HG03558 (cell line): ENCODE measurements at regions not wholly inside any gene's neighbourhood (a gene's known extent, or its start where the extent isn't known, plus 50 kb on each side); places are given as distances from the start of the nearest gene placed in this dataset.
"Not testable (repeated sequence)": the region's sequence is repeated elsewhere in the genome, so short reads cannot be mapped to it uniquely, and the experiment has no call there.

Source experiments
- ATAC-seq: cut with Tn5 transposase; IDR thresholded peaks from one replicate; pipeline ENCODE4 v1.9.1; 2021; ENCODE audit warnings: moderate number of reproducible peaks; ENCODE audit not compliant: unreplicated experiment; ENCODE audit errors: extremely low read depth

DNA sequence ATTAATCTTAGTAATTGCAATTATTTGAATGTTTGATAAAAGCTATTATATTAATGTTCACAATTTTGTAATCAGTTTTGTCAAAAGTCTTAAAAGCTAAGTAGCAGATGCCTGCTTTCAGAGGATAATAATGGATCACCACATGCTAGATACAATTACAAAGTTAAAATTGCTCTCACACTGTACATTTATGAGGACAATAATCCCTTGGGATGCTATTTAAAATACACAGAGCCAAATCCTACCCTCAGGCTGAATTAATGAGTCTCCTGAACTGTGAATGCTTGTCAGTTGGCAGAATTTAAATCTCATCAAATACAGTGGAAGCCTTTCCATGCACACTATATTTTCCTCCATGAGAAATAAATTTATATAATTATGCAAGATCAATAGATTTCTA lies 153.3 kb upstream of the SYNCRIP start:
- no peak for ATAC-seq

DNA sequence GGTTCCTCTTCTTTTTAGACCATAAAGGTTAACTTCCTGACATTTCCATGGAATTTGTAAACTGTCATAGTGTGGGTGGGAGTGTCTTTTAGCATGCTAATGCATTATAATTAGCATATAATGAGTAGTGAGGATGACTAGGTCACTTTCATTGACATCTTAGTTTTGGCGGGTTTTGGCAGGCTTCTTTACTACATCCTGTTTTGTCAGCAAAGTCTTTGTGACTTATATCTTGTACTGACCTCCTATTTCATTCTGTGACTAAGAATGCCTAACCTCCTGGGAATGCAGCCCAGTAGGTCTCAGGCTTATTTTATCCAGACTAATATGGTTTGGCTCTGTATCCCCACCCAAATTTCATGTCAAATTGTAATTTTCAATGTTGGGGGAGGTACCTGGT lies 149.6 kb upstream of the SYNCRIP start:
- ATAC-seq, result no peak

DNA sequence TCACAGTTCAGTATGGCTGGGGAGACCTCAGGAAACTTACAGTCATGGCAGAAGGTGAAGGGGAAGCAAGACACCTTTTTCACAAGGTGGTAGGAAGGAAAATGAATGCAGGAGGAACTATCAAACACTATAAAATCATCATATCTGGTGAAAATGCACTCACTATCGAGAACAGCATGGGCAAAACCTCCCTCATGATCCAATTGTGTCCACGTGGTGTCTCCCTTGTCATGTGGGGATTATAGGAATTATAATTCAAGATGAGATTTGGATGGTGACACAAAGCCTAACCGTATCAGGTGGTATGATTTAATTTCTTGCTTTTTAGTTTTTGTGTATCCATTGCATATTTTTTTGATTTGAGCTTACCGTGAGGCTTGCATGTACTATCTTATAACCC lies 133.2 kb upstream of the SYNCRIP start:
- ATAC-seq, result no peak

DNA sequence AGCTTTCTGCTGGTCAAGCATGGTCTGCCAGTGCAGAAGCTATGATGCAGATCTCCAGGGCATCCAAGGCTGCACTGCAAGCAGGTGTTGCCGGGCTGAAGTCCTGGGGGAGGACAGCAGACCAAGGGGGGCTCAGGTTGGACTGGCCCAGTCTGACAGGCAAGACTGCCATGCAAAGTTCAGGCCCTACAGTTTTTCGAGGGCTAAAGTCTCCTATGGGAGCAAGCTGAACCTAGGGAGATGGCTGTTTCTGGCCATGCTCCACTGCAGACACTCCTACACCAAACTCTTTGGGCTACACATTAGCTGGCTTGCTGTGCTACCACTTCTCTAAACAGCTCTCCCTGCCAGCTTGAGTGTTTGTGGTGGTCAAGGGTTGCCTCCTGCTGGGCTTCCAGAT lies 130.0 kb upstream of the SYNCRIP start:
- ATAC-seq, result no peak

DNA sequence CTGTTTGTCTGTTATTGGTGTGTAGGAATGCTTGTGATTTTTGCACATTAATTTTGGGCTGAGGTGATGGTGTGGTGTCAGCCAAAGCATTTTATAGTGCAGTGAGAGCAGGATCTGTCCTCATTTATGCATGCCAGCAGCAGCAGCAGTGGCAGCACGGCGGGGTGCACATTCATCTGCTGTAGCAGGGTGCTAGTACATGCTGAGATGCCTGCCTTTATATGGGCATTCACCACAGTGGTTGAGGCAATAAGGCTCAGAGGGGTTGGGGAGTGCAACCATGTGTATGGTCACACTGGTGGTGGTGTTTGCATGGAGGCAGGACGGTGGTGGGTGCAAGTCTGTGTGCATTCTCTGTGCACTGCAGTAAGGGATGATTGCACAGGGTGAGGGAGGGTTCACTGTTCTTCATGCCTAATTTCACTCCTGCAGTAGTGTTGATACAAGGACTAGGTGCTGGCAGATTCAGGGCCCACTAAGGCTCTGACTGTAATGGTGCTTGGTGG lies 129.3 kb upstream of the SYNCRIP start:
- ATAC-seq, result no peak

DNA sequence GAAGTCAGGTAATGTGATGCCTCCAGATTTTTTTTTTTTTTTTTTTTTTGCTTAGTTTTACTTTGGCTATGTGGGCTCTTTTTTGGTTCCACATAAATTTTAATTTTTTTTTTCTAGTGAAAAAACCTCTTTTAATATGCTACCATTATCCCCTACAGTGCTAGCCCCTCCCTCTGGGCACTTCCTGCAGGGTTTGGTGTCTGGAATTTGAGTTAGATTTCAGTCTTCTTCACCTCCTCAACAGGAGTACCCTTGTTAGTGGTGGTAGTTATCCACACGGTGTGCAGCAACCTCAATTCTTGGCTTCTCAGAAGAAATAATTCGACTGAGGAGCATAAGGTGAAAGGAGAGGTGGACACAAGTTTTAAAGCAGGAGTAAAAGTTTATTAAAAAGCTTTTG lies 128.8 kb upstream of the SYNCRIP start:
- ATAC-seq, result no peak

DNA sequence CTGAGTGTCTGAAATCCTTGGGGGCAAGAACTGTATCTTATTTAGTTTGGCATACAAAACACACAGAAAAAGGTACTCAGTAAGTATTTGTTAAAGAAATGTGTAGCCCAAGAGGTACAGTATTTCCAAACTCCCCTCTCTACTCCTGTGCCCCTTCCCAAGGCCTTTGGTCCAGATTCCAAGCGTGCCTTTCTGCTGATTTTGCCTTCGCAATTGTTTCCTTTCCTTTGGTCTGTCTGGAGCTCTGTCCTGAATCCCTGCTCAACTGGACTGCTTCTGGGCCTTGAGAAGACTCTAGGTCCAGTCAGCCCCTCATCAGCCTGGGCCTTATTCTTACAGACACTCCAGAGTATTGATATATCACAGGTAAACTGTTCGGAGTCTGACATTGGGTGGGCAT lies 122.2 kb upstream of the SYNCRIP start:
- no peak for ATAC-seq

DNA sequence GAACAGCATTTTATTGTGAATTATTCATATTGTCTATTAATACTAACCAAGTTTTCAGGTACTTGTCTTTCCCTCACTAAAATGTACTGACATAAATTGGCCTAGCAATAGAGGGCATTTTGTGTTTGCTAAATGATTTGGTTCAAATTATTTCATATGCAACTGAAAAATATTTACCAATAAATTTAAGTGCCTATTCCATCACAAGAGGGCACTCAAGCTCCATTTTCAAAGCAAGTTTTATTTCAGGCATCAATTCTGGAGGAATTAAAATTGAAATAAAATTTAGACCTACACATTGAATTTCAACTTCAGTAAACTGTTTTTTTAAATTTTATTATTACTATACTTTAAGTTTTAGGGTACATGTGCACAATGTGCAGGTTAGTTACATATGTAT lies 114.3 kb upstream of the SYNCRIP start:
- ATAC-seq, result no peak

DNA sequence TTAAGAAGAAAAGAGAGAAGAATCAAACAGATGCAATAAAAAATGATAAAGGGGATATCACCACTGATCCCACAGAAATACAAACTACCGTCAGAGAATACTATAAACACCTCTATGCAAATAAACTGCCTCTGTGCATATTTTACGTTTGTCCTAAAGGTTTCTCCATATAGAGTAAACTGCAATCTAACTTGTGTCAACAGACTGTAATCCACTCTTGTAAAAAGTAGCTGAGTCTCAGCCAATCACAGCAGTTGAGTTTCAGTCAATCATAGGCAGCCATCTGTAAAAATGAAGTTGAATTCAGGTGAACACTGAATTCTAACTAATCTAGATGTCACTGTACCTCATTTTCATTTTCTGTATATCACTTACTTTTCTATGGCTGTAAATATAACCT lies 112.2 kb upstream of the SYNCRIP start:
- ATAC-seq, result no peak

DNA sequence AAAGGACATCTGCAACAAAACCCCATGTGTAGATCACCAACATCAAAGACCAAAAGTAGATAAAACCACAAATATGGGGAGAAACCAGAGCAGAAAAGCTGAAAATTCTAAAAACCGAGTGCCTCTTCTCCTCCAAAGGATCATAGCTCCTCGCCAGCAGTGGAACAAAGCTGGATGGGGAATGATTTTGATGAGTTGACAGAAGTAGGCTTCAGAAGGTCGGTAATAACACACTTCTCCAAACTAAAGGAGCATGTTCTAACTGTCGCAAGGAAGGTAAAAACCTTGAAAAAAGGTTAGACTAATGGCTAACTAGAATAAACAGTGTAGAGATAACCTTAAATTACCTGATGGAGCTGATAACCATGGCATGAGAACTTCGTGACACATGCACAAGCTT lies 109.9 kb upstream of the SYNCRIP start:
- ATAC-seq, result no peak

DNA sequence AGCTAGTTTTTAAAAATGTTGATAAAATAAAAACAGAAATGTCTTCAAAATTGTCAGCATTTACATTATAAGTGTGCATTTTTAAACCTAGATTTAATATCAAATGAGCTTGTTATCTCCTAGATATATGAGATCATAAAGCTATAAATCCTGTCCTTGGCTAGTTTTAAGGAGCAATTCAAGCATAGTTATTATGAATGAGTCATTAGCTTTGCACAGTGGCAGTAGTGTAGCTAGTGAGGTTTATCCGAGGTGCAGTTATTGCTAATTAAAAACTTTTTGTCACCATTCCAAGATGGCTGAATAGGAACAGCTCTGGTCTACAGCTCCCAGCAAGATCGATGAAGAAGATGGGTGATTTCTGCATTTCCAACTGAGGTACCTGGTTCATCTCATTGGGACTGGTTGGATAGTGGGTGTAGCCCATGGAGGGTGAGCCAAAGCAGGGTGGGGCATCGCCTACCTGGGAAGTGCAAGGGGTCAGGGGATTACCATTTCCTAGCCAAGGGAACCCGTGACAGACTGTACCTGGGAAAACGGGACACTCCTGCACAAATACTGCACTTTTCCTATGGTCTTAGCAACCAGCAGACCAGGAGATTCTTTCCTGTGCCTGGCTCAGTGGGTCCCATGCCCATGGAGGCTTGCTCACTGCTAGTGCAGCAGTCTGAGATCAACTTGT lies 108.8 kb upstream of the SYNCRIP start:
- ATAC-seq, result no peak

DNA sequence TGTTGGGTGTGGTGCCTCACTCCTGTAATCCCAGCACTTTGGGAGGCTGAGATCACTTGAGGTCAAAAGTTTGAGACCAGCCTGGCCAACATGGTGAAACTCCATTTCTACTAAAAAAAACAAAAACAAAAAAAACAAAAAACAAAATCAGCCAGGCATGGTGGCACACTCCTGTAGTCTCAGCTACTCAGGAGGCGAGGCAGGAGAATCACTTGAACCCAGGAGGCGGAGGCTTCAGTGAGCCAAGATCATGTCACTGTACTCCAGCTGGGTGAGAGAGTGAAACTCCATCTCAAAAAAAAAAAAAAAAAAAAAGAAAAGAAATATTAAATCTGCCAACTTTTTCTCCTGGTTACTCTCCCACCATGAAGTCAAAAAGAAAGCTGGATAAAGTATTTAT lies 107.5 kb upstream of the SYNCRIP start:
- not testable (repeated sequence) for ATAC-seq

DNA sequence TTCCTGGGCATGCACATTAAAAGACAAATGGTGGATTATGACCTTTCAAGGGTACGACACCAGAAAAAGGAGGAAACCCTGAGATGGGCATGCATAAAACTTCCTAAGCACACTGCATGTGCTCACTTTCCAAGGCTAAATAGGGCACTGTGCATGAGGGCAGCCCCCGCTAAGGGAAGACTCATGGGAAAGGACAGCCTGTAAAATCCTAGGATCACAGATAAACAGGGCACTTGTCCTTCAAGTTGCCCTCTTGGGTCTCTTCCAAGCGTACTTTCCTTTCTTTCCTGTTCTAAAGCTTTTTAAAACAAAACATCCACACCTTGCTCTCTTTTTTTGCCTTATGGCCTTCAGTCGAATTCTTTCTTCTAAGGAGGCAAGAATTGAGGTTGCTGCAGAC lies 106.5 kb upstream of the SYNCRIP start:
- ATAC-seq, result no peak

DNA sequence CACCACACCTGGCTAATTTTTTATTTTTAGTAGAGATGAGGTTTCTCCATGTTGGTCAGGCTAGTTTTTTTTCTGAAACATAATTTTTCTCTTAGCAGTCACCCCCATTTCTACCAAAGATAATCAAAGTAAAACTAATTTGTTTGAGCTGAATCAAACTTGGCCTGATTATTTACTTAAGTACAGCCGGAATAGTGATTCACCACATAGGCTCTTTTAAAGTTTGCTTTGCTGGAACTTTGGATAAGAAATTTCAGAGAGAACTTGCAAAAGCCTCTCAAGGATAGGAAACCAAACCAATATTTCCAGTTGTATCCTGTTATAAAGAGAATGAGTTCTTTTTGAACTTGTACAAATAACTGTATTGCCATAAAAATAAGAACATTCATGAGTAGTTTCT lies 105.0 kb upstream of the SYNCRIP start:
- ATAC-seq, result no peak

DNA sequence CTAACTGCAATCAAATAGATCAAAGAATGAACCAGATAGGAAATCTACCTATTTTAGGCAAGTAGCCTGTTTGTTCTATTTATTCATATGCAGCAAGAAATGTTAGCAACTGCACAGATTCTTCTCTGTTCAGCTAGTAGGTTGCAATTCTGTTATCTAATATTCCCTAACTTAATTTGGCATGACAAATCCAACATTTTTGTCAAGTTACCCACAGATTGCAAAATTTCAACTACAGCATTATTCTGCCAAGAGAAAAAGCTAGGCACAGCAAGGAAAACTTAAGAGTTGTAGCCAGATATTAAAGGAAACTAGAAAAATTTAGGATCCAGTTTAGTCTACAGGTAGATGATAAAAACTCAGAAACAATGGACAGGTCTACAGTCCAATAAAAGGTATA lies 104.4 kb upstream of the SYNCRIP start:
- no peak for ATAC-seq

DNA sequence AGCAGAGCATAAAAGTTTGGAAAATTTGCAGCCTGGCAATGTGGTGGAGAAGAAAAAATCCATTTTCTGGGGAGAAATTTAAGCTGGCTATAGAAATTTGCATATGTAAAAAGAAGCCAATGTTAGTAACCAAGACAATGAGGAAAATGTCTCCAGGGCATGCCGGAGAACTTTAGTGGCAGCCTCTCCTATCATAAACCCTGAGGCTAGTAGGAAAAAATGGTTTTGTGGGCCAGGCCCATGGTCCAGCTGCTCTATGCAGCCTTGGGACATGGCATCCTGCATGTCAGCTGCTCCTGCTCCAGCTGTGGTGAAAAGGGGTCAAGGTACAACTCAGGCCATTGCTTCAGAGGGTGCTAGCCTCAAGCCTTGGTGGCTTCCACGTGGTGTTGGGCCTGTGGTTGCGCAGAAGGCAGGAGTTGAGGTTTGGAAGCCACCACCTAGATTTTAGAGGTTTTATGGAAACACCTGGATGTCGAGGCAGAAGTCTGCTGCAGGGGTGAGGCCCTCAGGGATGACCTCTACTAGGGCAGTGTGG lies 101.8 kb upstream of the SYNCRIP start:
- no peak for ATAC-seq

DNA sequence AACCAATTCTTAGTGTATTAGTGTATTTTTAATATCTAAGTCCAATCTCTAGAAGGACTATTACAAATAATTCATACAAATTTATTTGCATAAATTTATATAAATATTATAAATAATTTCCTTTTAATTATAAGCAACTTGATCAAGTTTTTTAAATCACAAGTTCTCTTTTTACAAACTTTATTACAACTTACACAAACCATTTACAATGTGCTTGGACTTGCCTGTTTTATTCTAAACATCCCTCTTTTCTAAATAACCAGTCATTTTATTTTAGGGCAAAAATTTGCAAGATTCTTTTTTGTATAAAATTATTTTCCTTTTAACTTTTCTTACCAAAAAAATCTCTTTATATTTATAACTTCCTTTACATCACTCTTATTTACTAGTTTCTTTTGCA lies 83.5 kb upstream of the SYNCRIP start:
- ATAC-seq, result no peak

DNA sequence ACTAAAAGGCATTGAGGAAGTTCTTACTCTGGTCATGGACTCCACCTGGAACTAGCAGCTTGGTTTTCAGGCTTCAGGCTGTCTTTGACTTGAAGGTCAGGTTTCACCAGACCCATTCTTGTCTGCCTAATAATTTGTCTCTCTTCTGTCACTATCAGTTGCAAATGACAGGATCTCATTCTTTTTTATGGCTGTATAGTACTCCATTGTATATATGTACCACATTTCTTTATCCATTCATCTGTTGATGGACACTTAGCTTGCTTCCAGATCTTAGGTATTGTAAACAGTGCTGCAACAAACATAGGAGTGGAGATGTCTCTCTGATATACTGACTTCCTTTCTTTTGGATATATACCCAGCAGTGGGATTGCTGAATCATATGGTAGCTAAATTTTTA lies 73.1 kb upstream of the SYNCRIP start:
- no peak for ATAC-seq

DNA sequence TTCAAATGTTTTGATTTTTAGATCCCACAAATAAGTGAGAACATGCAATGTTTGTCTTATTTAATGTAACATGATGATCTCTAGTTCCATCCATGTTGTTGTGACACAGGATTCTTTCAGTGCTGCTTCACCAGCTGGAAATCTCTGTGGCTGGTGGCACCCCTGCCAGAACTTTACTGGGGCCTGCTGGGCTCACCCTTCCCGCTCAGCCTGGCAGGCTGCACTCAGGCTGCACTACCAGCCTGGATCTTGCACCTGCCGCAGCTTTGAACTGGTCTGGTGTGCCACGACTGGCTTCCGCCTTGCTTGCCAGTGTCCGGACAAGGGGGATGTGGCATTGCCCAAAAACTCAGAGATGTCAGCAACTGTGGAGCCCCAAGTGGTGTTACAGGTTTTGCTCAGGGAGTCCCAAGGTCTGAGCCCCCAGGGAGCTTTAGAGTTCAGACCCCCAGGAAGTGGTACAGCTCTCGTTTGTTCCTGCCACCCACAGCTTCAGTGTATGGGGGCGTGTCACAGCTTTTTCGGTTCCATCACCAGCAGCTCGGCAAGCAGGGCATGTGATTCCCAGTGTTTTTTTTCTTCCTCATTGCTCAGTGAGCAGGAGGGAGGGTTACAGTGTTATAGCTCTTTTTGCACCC lies 72.3 kb upstream of the SYNCRIP start:
- ATAC-seq, result no peak

DNA sequence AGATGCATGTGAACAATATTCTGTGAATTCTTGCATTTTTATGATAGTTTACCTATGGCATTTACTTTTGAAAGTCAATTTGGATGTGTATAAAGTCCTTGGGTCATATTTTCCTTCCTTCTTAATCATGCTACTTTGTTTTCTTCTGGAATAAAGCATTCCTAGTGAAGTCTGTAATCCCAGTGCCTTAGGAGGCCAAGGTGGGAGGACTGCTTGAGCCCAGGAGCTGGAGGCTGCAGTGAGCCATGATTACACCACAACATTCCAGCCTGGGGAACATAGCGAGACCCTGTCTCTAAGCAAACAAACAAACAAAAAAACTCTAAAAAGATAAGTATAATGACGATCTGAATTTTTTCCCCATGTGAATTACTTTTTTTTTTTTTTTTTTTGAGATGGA lies 69.7 kb upstream of the SYNCRIP start:
- no peak for ATAC-seq

DNA sequence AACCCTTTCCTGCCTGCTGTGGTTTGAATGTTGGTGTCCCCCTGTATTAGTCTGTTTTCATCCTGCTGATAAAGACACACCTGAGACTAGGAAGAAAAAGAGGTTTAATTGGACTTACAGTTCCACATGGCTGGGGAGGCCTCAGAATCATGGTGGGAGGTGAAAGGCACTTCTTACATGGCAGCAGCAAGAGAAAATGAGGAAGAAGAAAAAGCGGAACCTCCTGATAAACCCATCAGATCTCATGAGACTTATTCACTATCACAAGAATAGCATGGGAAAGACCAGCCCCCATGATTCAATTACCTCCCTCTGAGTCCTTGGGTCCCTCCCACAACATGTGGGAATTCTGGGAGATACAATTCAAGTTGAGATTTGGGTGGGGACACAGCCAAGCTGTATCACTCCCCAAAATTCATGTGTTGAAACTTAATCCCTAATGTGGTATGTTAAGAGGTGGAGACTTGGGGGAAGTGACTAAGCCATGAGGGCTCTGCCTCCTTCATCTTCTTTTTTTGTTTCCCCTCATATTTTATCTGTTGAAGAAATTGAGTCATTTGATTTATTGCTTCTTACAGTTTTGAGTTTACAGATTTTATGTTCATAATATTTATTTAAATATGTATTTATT lies 64.9 kb upstream of the SYNCRIP start:
- ATAC-seq, result not testable (repeated sequence)
